HG03442 (cell line): ENCODE measurements at regions not wholly inside any gene's neighbourhood (a gene's known extent, or its start where the extent isn't known, plus 50 kb on each side); places are given as distances from the start of the nearest gene placed in this dataset.
"Not testable (repeated sequence)": the region's sequence is repeated elsewhere in the genome, so short reads cannot be mapped to it uniquely, and the experiment has no call there.

Experiments used
- ATAC-seq: cut with Tn5 transposase; IDR thresholded peaks from one replicate; pipeline ENCODE4 v1.9.1; 2021; ENCODE audit warnings: mild to moderate bottlenecking, moderate library complexity; ENCODE audit not compliant: unreplicated experiment

DNA sequence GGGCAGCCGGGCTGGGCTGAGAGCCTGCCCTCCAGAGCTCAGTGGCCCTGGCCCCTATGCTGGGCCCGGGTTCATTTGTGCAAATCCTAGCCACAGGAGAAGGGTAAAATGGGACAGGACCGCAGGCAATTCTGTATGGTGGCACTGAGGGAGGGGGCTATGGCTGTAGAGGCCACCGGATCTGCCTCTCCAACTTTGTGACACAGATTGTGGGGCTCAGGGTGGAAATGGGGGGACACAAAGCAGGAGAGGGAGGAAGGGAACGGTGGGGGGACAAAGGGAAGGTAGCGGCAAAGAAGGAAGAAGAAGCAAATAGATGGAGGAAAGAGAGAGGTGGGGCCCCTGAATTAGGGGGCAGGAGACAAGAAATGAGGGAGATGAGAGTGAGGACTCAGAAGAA, 201.1 kb downstream of the SMAD2 start:
- ATAC-seq, result no peak

DNA sequence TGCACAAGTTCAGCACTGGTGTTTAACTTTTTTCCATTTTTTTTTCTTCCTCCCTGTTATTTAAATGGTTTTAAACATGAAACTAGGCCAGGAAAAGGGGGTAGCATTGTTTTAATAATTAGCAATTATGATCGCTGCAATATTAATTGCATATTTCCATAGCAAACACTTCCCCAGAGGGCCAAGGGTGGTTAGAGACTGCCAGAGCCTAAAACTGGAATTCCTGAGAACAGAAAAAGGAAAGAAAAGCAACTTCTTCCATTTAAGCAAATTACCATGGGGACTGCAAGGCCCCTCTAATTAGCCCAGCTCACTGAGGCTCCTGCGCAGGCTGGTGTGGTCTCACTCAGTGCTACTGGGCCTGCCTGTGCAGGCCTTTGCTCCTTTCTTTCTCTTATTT, 201.5 kb downstream of the SMAD2 start:
- ATAC-seq, result no peak

DNA sequence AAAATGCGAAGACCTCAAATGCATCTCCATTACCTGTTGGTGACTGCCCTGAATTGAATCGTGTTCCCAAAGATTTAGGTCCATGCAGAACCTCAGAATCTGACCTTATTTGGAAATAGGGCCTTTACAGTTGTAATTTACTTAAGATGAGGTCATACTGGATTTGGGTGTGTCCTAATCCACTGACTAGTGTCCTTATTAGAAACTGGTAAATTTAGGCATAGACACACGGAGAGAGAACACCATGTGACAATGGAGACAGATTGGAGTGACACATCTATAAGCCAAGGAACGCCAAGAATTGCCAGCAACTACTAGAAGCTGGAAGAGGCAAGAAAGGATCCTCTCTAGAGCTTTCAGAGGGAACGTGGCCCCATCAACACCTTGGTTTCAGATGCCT, 203.1 kb downstream of the SMAD2 start:
- no peak for ATAC-seq

DNA sequence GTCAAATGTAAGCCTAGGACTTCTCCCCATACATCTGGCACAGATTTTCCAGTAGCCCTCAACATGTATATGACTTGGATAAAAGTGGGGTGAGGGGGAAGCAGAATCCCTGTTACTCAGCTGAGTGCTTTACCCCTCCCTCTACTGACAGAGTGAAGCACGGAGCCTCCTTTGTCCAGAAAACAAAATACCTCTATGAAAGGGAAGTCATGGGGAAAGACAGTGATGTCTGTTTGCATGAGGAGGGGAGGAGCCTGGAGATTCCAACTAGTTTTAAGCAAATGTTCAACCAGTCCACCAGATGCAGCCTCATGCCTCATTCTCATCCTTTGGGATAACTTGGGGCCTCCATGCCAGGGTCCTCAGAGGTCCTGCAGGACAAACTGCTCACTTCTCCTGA, 203.9 kb downstream of the SMAD2 start:
- ATAC-seq, result no peak

DNA sequence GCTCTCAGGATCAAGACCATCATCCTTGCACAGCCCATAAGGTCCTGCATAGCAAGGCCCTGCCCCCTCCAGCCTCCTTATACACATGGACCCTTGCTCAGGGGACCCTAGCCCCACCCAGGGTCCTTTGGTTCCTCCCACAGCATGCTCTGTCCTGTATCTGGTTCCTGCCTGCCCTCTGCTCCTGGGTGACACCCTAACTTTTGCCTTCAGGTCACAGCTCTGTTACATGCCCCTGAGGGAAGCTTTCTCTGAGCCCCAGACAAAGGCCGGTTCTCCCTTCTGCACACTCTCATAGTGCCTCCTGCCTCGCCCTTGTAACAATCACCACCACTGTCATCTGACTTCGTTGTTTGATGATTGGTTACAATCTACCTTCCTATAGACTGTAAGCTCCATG, 204.8 kb downstream of the SMAD2 start:
- ATAC-seq, result no peak

DNA sequence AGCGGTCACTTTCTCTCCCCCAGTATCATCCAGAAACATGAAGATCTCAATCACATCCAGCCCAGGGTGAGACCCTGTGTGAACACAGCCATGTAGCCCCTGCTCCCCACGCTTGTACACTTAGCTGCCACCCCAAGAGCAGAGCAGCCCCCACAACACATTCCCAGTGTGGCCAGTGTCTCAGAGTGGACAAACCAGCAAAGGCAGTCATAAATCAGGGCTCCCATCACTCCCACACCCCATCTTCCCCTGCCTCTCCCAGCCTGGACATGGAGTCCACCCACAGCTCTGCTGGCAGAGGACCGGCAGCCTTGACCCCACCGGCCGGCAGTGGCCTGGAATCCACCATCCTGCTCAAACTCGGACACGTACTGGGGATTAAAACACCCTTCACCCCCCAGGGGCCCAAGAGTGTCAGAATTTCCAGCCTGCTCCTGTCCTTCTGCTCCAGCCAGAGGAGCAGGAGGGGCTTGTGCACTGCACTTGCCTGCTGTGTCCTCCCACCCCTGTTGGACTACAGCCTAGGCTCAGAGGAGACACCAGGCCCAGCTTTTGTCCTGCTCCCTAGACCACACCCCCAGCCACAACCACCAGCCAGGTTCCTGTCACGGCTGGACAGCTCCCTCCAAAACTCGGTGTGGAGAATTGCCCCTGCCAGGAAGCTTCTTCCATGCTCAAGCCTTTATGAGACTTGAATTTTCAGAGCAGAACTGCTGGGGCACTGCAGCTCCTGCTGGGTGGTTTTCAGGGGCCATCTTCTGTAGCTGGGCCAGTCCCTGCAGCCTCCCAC, 206.1 kb downstream of the SMAD2 start:
- no peak for ATAC-seq

DNA sequence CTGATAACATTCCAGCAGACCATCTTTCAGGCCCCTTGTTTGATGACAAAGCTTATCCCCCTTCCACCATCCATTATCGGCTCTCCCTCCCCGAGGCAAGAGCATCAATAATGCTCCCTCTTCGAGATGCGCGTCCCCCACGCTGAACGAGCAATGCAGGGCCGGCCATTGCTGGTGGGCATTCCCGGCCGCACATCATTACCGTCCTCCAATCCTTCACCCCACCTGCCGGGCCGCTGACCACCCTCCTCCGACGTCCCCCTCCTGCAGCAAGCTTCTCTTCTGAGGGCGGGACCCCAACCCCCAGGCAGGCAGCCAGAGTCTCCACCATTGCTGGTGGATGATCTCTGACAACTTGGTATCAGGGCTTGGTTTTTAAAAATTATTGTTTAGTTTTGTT, 208.6 kb downstream of the SMAD2 start:
- ATAC-seq, result no peak

DNA sequence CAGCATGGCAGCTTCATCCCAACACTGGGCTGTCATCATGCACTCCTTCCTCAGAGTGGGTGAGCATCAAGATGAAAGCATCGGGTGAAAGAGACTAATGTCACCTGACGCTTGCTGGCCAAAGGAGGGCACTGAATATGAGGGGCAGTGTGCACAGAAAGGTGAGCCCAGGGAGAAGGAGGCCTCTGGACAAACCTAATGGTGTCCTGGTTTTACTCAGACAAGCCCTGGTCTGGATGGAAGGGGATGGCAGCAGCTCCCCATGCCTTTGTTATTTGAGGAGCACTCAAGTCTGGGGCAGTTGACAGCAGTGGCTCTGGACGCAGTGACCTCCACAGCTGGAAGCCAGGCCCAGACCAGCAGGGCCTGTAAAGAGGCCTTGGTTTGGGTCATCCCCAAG, 209.7 kb downstream of the SMAD2 start:
- no peak for ATAC-seq

DNA sequence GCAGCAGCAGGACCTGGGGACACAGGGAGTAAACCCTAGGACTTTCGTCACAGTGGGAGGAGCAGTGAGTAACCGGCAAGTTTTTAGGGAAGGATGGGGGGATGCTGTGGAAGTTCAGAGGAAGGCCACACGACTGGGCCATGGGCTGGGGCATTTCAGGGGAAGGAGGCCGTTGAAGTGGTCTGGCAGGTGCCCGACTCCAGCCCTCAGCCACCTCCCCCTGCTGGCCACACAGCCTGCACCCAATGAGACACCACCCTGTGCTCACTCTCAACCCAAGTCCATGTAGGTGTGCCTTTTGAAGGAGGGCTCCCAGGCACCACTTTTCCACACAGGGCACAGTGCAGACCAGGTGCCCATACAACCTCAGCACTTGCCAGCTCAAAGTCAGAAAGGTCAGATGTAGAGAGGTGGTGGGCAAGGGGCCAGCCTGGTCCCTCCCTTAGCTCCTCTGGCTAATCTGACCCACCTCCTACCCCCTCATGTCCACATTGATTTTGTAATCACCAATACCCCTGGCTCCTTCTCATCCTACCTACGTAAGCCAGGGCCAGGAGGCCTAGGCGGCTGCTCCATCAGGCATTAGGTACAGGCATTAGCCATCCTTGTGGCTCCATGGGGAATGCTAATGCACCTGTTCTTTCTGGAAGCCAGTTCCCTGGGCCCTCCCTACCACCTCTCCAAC, 211.2 kb downstream of the SMAD2 start:
- no peak for ATAC-seq

DNA sequence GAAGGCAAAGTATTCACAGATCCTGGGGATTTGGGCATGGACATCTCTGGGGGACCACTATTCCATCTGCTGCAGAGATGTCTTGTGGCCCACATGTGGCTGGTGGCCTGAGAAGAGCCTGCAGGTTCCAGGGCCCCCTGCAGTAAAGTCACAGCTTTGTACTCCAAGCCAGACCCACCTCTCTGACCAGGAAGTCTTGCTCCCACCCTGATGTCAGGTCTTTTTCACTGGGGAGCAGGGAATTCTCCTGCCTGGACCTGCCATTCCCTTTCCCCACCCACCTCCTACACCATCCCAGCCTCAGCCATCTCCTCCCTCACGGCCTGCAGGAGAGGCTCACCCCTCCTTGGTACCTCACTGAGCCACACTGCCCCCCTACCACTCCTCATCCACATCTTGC, 211.8 kb downstream of the SMAD2 start:
- no peak for ATAC-seq

DNA sequence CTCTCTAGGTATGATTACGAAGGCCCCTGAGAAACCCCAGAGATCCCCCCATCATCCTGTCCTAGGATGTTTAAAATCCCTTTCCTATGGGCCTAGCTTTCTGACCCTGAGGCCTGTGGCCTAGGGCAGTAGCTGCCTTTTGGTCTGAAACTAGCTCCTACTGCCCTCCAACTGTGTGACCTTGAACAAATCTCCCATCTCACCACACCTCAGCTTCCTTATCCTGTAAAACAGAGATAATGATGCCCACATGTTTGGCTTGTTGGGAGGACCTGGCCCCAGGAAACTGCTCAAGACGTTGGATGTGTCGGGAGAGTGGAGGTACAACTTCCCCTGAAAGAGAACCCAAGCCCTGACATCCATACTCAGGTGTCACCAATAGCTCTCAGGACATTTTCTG, 213.2 kb downstream of the SMAD2 start:
- ATAC-seq, result no peak

DNA sequence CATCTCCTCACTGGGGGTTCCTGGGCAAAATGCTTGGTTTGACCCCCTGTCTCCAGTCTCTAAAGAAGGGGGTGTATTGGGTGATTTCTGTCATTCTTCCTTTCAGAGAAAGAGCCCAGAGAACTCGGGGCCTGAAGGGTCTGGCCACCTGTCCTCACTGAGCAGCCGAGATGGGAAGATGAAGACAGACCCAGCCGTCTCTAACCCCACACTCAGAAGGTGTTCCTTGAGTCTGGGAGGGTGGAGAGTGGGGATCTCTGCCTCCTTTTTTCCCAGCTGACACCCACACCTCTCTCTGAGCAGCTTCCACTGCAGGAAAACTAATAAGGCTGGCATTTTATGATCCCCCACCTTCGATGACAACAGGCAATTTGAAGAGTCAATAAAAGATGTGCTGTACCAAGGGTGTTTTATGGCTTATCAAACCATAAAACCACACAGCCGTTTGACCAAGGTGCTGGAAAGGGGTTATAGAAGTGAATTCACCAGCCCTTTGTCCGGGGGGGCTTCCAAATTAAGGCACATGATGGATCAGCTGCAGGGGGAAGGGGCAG, 213.8 kb downstream of the SMAD2 start:
- ATAC-seq, result no peak

DNA sequence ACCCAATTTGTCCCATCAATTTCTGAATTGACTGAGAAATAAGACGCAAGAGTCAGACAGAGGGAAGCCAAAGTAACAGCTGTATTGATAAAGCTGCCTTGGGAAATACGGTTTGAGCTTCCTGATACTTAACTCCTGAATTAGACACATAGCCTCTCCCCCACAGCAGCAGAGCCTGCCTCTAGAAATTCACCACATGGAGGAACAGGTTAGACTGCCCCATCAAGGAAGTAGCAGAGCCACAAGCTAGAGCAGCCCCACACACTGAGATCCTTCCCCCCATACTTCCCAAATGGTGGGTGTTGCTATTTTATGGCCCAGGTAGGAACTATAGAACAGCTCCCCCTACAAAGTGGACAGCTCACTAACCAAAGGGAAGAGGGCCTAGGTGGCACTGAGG, 220.0 kb downstream of the SMAD2 start:
- ATAC-seq, result no peak

DNA sequence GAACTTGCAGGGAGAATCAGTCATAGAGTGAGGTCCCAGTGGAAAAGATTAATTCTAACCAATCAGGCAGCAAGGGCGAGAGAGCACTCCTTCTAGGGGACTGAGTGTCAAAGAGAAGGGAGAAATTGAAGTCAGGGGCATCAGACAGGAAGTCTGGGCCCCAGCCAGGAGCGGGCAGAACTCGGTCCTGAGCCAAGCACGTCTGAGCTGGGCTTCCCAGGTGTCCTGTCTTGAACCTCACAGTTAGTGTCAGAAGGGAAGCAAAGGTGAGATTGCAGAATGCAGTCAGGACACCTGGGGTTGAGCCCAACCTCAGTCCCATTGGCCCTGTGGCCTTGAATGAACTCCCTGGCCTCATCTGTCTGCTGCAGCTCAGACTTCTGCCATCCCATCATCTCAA, 220.9 kb downstream of the SMAD2 start:
- no peak for ATAC-seq

DNA sequence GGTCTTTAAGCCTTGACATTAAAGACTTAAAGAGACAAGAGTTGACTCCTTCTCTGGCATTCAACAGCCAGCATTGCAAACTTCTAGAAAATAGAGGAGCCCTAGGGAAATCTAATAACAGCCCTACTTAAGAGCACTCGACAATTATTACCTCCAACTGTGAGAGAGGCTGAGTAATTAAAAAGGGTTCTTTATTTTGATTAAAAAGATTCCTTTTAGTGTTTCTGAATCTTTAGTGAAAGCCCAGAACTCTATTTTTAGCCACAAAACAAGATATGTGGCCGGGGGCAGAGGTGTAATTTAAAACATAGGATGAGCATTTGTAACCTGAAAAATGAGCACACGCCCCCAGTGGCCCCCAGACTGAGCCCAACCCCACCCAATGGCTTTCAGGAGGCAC, 222.3 kb downstream of the SMAD2 start:
- no peak for ATAC-seq

DNA sequence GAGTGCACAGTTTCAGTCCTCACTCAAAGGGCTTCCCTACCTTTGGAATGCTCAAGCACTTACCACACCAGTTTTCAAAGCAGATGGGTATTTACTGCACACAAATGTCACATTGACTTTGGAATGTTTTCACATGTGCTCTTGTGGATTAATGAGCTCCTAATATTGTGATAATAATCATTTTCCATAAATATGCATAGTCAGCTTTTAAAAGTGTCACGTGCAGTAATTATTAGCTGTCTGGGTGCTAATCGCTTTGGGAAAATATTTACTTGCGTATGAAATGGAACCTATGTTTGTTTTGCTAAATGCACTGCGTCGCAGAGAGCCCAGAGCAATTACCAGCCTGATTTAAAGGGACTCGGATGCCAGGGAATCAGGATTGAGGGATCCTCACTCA, 229.3 kb downstream of the SMAD2 start:
- ATAC-seq, result no peak

DNA sequence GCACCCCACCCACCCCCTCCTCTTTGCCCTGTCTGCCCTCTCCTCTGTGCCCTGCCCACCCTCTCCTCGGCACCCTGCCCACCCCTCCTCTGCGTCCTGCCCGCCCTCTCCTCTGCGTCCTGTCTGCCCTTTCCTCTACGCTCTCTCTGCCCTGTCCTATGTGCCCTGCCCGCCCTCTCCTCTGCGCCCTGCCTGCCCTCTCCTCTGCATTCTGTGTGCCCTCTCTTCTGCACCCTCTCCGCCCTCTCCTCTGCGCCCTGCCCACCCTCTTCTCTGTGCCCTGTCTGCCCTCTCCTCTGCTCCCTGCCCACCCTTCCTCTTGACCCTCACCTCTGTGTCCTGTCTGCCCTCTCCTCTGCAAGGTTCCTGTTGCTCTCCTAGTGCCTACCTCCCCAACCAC, 233.6 kb downstream of the SMAD2 start:
- ATAC-seq, result no peak

DNA sequence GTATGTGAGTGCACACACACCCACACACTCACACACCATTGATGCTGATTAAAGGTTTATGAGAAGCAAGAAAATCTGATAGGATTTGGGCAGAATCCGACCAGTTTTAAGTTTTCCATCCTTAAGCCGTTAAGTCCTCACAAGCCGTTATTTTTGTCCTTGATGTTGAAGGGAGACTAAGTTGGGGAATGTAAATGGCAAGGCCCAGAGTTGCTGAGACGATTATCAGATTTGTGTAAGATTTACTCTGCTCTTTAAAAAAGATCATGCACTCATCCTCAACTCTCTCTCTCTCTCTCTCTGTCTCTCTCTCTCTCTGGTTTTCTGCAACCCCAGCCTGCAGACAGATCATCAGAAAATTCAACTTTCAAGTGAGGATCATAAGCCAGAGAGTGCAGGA, 238.8 kb downstream of the SMAD2 start:
- ATAC-seq, result no peak

DNA sequence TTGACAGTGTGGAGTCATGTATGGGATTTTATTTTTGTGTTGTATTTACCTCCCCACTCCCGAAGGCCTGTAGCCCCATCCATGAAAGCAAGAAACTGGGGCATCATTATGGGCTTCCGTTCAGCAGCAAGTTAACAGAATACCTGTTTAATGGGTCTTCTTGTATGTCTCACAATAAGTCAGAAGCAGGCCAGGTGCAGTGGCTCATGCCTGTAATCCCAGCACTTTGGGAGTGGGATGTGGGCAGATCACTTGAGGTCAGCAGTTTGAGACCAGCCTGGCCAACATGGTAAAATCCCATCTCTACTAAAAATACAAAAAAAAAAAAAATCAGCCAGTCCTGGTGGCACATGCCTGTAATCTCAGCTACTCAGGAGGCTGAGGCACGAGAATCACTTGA, 239.7 kb downstream of the SMAD2 start:
- ATAC-seq, result not testable (repeated sequence)

DNA sequence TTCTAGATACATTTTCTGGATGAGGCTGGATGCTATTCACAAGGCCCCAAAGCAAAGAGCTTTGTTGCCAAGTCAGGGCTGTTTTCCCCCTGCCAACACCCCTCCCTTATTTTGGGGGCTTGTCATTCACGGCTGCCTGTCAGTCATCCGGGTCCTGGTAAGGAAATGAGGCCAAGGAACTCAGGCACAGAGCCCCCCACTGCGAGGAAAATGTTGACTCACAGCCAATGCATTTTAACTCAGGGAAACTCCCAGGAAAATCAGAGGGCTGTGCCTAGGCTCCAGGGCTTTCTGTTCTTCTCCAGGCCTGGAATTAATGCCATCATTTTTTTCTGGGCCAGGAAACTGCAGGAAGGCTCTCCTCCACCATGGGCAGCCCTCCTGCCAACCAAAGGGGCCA, 241.1 kb downstream of the SMAD2 start:
- no peak for ATAC-seq

DNA sequence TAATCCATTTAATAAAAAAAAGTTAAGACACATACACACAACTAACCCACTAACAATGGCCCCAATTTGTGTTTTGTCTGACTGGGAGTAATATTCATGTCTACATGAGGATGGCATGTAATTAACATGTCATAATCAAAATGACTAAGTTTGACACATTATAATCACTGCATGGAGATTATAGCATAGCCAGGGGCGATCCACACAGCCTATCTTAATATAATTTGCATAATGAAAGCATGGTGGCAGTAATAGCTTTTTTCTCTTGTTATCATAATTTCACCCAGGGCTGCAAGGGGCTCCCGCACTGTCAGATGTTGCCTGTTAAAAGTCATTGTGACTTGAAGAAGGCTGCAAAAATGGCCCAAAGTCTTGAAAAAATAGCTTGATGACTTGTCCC, 243.7 kb downstream of the SMAD2 start:
- ATAC-seq, result no peak

DNA sequence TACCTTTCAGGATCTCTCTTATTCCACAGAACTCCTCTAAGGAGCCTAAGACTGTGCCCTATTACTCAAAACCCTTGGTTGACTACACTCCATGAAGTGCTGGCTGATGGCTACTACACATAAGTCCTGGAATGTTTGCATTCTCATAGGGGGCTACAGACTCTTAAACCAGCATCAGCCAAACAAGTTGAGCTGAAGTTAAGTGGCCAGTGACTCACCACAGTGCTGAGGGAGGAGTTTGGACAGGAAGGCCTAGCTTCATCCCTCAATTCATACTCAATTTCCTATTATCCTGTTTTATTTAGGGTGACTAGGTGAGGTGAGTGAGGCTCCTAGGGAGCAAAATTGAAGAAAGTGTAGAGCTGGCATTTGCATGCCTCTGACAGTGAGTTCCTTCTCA, 246.7 kb downstream of the SMAD2 start:
- ATAC-seq, result no peak
